HG03060 (cell line): ENCODE measurements at regions not wholly inside any gene's neighbourhood (a gene's known extent, or its start where the extent isn't known, plus 50 kb on each side); places are given as distances from the start of the nearest gene placed in this dataset.

Source experiments
- ATAC-seq: cut with Tn5 transposase; IDR thresholded peaks from one replicate; pipeline ENCODE4 v1.9.1; 2021; ENCODE audit warnings: low read depth, moderate number of reproducible peaks; ENCODE audit not compliant: unreplicated experiment

DNA sequence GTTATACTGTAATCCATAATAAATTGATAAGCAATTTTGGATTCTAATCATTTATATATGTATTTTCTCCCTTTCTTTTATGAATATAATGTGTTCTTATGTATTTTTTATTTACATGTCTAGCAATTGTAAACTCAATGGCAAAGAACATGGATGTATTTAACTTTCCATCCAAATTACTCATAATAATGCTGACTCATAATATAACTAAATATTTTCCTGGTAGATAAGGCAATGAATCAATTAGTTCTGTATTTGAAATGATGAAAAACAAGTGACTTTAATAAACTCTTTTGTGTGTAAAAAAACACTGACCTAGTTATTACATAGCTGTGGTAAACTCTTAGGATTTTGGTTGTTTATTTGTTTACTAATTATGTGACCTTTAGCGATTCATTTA lies 211.2 kb downstream of the DTHD1 start:
- no peak for ATAC-seq

DNA sequence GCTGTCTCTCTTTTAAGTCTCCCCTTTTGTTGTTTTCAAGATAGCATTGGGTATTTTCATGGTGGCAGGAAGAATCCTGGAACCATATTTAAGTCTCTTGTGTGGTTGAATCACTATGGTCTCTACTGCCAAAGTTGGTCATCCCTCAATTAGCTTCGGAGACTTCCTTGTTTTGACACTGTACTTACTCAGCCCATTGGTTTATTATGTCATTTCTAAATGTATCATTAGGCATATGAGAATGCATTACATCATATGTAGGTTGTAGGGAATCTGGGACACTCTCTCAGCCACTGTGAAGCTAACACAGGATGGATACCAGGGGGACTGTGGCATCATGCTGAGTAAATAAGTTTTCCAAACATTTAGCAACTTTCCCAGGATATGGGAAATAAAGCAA lies 211.8 kb downstream of the DTHD1 start:
- ATAC-seq, result no peak

DNA sequence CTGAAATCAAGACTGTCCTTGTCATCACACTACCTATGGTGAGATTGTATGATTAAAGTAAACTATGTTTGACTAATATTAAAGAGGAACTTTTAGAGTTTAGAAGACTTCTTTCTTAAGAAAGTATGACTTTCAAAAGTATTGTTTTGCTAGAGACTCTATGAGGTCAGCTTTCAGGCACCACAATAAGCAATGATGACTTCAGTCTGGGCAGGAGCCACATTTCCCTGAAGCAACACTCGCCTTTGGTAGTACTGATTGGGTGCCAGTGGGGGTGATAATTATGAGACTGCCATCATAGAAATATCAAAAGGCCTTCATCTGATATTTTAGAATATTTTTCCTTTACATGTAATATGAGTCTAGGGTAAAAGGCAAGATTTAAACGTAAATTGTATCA lies 212.6 kb downstream of the DTHD1 start:
- no peak for ATAC-seq

DNA sequence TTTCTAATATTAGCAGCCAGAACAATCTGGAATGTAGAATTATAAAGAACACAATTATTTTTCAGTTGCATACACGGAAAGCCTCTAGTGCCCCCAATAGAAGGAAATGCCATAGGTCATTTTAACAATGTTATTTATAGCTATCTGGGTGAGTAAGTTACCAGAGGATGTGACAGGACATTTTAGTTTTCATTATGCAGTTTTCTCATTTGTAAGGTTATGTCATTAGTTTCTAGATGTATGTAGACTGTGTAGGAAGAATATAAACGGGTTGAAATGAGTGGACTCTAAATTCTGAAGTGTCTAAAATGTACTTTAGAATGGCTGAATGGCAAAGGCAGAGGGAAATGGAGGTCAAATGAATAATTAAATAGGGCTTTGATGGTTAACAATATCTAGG lies 213.3 kb downstream of the DTHD1 start:
- no peak for ATAC-seq

DNA sequence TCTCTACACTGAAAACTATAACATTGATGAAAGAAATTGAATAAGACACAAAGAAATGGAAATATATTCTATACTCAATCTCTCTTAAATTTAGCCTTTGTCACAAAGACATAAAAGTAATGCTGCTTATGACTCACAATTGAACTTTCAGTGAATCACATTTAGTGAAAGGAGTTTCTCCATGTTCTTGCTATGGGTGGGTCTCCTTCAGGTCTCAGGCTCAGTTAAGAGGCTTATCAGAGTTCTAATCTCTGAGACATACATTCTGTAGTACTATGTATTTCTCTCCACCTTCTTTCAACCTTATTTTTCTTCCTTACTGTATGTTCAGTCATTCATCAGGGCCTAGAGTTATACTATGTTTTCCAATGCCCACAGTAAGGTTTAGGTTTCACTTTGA lies 220.9 kb downstream of the DTHD1 start:
- ATAC-seq, result no peak

DNA sequence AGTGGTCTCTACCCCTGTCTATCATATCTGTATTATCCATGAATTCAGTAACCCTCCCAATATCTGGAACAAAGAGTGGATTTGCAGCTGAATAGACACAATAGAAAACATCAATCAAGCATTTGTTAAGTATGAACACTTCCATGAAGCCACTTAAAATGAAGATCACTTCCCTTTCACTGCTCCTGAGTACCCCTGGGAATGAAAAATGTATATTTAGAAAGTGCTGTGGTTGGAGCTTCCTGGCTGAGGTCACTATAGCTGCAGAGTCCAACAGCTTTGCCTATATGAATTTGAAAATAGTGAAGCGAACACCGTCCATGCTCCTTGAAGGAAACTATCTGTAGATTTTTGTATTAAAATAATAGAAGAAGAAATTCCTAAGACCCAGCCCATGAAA lies 227.0 kb downstream of the DTHD1 start:
- no peak for ATAC-seq

DNA sequence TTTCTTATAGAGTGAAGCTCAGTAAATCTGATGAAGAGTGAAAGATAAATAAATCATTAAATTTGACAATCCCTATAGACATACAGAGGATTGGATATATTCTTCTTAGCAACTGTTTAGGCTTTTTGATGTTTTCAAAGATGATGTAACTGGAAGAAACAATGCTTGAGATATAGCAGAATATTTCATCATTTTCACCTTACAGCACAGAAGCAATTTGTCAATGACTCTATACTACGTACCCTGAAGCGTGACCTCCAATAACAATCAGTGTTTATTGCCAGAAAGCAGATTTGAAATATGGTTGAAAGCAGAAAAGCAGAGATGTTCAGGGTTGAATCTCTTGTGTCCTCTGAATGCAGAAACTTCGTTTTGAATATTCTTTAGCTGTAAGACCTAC lies 228.4 kb downstream of the DTHD1 start:
- no peak for ATAC-seq

DNA sequence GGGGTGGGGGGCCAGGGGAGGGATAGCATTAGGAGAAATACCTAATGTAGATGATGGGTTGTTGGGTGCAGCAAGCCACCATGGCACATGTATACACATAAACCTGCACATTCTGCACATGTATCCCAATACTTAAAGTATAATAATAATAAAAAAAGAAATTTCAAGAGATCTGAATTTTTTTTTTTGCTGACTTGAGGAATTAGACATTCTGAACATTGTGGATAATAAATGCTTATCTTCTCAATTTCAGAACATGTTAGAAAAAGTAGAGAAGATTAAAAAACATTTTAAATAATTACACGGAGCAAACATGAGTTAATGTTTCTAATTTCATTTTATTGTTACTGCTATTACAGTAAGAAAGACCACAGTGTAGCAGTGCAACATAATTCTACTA lies 230.4 kb downstream of the DTHD1 start:
- ATAC-seq, result no peak

DNA sequence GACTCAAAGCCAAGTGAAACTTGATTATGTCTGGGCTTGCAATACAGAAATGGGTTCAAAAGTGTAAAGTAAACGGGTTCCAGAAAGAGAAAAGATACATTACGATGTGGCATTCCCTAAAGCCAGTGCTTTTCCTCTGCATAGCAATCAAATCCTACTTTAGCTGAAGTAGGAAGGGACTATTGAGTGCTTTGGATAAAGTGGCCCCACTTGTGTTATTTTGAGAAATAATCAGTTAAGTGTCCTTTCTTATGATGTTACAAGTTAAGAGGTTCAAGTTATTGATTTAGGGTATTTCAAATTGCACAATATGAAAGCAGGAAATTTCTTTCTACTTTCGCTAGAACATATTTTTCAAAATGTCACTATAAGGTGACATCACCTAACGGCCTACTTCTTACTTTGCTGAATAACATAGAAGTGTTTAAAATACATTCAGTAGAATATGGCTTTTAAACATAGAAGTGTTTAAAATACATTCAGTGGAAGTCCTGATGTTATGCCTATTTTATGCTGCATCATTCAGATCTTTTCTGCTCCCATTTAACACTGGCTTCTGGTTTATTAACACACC lies 235.2 kb downstream of the DTHD1 start:
- no peak for ATAC-seq

DNA sequence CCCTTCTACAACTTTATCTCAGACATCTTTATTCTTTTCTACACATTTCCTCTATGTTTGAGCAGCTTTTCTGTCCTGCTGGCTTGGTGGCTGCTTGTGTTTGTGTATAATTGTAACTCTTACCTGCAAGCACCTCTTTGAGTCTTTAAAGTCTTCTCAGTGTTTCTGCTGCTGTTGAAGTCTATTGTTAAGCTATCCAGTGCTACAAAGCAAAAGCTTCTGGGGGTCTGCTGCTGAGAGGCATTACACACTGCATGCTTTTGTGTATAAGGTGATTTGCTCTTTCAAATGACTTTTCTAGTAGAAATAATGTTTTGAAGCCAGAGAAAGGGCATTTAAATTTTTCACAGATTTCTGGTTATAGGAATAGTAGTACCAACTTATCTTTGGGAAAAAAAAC lies 241.8 kb downstream of the DTHD1 start:
- no peak for ATAC-seq

DNA sequence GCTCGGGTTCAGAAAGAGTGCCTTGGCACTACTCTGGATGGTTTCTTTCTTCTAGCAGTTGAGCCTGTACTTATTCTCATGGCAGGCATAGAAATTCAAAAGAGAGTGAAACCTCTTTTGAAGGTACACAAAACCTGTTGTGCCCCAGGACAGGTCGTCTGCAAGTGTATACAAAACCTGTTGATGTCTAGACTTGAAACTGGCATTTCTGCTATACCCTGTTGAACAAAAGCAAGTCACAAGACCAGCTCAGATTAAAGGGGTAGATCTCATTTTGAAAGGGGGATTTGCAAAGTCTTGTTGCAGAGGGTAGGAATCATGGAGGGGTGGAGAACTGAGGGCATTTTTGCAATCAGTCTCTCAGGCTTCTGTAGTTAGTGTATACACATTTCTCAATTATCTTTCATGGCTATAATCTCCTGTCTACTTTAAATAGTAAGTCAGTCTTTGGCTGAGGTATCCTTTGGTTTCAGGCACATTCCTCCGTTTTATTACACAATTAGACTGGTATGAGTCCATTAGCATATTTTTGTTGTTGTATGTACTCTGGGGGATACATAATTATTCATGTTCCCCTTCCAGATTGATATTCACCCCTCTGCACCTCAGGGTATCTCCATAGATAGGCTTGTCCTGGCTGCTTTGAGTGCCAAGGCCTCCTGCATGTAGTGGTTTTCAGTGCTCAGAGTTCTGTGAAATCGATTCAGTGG lies 251.4 kb downstream of the DTHD1 start:
- ATAC-seq, result no peak

DNA sequence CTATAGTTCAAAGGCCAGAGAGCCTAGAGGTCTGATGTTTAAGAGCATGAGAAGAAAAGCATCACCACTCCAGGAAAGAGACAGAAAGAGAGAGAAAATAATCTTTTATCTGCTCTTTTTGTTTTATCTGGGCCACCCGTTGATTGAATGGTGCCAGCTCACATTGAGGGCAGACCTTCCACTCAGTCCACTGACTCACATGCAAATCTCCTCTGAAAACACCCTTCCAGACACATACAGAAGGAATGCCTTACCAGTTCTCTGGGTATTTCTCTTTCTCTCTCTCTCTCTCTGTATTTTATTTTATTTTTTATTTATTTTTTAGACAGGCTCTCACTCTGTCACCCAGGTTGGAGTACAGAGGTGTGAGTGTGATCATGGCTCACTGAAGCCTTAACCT lies 252.5 kb downstream of the DTHD1 start:
- no peak for ATAC-seq

DNA sequence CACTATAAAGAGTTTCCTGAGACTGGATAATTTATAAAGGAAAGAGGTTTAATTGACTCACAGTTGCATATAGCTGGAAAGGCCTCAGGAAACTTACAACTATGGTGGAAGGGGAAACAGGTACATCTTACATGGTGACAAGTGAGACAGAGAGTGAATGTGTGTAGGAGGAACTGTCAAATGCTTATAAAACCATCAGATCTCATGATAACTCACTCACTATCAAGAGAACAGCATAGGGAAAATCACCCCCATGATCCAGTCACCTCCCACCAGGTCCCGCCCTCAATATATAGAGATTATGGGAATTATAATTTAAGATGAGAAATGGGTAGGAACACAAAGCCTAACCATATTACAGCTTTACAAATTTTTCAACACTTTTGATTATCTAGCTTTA lies 266.0 kb downstream of the DTHD1 start:
- ATAC-seq, result no peak

DNA sequence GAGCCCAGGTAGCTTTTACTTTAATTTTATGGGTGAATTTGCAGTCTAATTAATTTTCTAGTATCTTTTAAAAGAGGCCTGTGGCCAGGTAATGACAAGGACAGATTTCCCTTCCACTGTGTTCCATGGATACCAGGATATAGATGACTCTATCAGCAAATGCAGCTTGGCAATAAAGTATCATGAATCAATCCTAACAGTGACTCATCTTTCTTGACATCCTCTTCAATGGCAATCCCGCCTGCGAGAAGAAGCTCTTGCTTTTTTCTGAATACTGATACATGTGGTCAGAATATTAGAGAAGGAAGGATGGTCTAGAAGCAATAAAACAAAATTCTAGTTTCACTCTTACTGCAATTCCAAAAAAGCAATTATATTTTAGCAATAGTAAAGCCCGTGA lies 267.8 kb downstream of the DTHD1 start:
- ATAC-seq, result no peak

DNA sequence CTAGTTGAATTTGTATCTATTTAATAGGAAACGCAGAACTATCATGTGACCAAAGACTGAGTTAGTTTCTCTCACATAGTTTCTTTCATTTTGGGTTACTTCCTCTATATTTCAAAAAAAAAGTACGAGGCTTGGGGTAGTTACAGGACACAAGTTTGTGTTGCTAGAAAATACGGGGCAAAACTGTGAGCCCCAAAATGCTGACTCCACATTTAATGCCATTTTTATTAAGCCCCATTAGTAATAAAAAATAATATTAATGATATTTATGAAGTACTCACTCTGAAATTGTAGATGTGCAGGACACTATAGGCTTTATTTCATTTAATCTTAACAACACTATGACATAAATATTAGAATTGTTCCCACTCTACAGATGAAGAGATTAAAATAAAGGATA lies 268.6 kb downstream of the DTHD1 start:
- ATAC-seq, result no peak

DNA sequence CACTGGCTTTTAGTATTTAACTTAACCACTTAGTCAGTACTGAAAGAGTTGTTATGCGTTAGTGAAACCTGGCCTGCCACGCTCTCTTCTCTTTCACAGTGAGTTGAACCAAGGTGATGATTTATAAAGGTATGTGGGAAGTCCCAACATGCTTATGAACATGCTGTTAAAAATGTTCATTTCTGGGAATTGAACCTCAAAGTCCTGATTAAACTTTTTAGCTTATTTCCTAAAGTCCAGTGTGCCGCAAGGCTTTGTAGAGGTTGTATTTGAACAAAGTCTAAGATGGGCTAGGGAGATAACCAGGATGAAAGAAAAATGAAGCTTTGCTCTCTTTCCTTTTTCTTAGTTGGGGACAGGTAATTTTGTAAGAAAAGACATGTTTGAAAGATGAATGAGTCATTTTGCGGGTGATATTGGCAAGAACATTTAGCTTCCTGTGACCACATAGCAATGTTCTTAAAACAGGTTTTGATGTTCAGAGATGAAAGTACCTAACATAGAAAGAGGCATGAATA lies 270.3 kb downstream of the DTHD1 start:
- ATAC-seq, result peak; percentile 58

DNA sequence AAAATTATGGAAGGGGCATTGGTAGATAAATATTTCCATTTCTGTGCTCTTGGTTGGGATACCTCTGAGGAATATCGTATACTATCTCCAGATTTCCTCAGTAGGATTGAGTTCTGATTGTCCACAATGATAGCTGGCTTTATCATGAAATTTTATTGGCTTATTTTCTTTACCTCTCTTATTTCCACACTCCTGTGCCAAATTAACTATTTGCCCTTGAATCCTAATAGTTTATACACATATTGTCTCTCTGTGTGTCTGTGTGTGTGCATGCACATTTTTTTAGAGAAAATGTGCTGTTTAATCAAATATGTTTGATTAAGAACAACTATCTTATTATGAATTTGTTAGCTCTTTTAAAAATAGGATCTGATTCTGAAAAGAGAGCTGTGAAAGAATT lies 271.6 kb downstream of the DTHD1 start:
- no peak for ATAC-seq

DNA sequence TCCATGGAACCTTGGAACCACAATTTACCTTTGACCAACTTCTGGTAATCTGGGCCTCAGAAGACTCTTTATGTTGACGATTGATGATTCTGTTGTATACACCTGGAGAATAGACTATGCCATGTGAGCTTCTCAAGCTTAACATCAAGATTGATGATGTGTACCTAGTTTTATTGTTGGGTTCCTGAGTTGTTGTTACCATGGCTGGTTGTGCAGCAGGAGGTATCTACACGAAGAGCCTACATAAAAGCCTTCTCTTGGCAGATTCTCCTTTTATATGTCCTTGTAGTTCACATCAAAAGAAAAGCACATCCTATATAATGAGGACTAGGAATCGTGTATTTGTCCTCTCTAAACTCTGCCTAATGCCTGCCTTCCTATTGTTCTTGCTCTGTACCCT lies 272.0 kb downstream of the DTHD1 start:
- no peak for ATAC-seq

DNA sequence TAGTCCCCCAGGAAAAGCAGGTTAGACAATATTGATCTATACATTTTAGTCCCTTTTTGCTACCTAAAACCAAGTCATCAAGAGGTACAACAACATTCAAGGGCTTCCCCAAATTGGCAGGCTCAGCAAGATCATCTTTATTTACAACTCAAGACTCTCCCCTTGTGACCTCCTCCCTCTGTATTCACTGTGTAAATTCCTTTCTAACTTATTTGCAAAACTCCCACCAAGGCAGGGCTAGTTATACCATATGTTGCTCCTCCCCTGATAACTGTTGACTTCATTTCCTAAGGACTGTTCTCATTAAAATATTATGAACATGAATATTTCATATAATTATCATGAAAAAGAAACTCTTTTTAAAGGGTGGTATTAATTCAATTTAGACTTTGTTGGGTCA lies 275.6 kb downstream of the DTHD1 start:
- no peak for ATAC-seq

DNA sequence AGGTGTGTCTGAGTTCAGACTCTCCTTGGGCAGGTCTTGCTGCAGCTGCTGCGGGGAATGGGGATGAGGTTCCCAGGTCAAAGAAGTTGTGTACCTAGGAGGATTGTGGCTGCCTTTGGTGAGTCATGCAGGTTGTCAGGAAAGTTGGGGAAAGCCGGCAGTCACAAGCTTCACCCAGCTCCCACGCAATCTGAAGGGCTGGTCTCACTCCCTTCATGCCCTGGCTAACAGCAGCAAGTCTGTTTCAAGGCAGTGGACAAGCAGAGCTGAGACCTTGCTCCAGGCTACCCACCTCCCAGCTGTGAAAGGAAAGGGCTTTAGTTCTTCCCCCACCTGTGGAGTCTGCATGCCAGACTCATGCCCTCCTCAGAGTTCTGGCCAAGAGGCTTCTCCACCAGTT lies 287.2 kb downstream of the DTHD1 start:
- no peak for ATAC-seq

DNA sequence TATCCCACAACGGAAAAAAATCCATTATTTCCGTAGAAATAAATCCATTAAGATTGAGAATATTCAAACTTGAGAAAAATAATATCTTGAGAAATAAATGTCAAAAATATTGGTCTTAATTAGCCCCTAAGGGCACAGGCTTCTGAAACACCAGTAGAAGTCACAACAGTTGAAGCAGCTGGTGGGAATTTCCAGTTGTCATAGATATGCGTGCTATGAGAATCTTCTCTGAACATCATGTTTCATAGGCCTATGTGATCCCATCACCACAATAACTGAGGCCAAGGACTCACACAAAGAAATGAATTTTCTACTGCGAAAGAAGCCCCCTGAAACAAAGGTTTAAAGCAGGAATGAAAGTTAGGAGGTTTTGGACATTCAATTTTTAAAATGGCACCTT lies 292.0 kb downstream of the DTHD1 start:
- ATAC-seq, result no peak

DNA sequence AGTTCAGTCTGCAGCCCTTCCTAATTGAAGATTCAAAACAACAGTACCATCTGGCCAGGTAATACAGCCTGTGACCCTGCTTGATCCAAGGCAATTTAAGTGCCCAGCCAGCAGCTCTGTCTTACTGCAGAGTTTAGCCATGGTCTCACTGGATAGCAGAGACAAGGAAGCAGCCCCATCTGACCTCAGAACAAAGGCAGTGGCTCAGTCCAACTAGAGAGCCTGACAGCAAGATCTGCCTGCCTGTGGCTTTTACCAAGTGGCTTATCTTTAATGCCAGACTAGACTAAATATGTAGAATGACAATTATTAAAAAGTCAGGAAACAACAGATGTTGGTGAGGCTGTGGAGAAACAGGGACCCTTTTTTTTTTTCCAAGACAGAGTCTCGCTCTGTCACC lies 293.4 kb downstream of the DTHD1 start:
- ATAC-seq, result no peak

DNA sequence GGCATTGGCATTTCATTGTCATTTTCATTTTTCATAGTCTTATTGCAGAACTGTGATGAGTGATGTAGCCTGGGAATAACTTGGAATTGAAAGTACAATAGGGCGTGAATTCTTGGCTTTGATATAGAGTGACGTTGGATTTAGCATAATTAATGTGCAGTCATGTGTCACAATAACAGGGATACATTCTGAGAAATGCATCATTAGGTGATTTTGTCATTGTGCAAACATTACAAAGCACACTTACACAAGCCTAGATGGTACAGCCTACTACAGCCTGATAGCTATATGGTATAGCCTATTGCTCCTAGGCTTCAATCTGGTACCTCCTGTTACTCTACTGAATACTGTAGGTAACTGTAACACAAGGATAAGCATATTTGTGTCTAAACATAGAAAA lies 300.8 kb downstream of the DTHD1 start:
- ATAC-seq, result no peak
